Stimulated activated CD4-positive, alpha-beta T cell treated with anti-CD3 and anti-CD28 coated beads, Interleukin-2, amount 100 ng/mL, for 48 hours (primary cell): ENCODE measurements at regions not wholly inside any gene's neighbourhood (a gene's known extent, or its start where the extent isn't known, plus 50 kb on each side); places are given as distances from the start of the nearest gene placed in this dataset.

ENCODE experiments used
- DNase-seq, 2 donors: peaks; one replicate each; pipeline ENCODE4 v3.0.0-alpha.2; 2020

DNA sequence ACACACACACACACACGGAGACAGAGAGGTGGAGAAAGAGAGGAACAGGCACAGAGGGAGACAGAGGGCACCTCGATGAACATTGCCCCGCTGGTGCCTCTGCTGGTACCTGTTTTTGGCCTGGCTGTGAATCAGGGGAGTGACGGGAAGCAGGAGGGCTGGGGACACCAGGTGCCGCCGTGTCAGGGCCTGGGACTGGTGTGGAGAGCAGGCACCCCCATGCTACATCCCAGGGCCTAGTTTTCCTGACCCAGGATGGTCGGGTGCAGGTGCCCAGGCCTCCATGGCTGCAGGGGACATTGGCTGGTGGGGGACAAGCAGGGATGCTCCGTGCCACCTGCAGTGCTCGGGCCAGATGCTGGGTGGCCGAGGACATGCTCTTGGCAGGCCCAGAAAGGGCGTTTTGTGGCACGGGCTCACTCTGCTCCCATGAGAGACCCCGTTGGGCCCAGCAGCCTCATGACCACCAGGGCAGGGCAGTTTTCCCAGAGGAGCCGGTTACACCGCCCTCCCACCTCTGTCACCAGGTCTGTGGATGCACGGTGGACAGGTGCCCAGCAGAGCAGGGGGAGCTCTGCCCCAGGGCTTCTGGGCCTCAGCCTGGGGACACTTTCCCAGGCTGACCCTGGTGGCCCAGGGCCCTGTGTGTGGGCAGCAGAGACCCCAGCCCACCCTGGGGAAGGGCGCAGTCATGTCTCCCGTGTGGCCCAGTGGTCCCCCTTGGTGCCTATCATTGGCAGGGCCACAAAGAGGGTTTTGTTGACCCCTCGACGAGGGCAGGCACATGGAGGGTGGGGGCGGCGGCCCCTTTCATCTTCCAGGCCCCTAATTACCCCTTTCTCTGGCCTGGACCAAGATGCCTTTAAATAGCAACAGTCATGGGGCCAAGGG, 207.5 kb upstream of the RTL1 start:
- DNase-seq, result no peak

DNA sequence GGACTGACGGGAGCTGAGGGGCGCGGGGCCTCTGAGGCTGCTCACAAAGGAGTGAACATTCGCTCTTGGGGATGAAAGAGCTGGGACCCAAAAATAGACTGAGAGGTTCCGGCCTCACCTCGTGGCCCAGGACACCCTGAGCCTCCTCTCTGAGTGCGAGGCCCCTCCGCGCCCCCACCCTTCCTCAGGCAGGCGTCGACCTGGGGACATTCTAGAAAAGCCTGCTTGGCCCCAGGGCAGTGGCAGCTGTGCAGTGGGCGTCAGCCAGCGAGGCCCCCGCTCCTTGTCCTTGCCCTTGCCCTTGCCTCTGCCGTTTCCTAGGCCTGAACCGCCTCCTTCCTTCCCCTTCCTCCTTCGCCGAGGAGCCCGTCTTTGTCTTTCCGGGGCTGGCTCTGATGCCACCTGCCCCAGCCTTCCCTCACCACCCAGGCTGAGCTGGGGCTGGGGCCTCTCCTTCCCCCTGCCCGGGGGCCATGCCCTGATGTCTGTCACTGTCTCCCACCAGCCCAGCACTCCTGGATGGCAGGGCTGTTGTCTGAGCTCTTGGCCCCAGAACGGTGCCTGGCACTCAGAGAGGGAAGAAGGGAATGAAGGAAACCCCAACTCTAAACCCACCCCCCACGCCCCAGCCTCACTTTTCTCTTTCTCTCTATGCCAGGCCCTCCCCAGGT, 208.2 kb upstream of the RTL1 start:
- no peak for DNase-seq

DNA sequence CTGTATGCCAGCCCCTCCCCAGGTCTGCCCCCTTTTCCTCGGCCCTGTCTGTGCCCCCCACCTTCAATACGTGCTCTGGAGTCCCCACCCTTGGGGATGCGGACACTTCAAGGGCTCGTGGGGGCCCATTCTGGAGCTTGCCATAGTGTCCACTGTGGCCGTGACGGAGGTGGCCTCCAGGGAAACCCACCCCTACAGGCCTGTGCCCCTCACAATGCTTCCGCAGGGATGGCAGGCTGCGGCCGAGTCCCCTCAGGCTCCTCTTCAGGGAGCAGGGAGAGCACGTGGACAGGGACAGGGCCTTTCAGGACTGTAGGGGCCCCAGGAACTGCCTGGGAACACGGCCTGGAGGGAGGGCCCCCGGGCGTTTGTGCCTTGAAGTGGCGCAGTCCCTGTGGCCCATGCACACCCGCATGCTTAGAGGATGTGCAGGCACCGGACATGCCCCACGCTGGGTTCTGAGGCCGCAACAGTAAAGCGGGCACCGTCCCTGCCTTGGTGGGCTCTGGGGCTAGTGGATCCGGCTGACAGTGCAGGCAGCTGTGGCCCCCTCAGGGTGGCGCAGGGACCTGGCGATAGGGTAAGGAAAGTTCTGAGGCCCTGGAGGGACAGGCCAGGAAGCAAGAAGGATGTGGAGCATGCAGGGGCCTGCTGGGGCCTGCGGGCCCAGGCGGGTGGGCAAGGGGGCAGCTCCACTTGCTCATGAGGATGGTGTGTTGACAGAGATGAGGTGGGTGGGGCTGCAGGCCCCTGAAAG, 209.0 kb upstream of the RTL1 start:
- no peak for DNase-seq

DNA sequence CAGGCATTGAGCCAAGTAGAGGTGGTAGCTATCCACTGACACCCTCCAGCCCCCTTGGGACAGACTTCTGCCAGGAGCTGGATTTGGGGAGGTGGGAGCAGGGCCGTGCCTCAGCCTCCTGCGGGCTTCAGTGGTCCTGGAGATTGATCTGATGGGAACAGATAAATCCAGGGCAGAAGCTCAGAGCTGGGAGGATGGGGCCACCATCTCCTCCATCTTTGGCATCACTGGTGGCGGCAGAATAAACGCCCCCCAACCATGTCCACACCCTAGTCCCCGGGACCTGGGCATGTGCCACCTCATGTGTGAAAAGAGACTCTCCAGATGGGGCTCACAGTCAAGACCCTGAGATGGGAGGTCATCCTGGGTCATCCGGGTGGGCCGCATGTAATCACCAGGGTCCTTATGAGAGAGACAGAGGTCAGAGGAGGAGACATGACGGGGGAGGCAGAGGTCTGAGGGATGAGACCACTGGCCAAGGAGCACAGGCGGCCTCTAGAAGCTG, 209.6 kb upstream of the RTL1 start:
- no peak for DNase-seq

DNA sequence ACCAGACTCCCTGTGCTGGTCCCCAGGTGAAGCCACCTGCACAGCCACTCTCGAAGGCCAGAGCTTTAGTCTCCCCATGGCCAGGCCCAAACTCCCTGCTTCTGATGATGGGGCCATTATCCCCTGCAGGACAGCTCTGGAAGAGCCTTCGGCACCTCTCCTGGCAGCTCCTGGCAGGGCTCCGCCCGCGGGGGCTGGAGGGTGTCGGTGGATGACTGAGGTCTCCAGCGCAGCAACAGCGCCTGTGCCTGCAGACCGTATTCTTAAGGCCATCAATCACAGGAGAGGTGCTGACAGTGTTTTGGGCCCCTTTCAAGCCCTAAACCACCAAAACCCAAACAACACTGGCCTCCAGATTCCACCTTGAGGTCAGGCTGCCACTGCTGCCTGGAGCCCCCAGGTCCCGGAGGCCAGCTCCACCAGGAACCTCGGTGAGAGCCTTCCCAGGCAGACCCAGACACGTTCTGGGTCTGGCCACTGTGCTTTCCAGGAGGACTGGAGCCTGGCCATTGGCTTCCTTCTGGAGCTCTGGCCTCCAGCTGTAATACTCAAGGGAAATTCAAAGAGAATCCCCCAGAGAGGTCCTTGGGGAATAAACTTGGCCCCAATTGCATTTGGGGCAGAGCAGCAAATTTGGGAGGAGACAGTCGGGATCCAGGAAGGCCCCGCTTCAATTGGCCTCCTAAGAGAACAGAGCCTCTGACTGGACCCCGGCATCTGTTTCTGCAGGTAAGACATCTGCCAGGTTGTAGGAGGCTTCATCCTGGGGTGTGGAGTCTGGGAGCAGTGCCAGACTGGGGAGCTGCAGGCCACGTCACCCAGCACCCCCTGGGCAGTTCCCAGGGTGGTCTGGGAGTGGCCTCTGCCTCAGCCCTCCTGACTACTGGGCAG, 210.6 kb upstream of the RTL1 start:
- DNase-seq, result no peak

DNA sequence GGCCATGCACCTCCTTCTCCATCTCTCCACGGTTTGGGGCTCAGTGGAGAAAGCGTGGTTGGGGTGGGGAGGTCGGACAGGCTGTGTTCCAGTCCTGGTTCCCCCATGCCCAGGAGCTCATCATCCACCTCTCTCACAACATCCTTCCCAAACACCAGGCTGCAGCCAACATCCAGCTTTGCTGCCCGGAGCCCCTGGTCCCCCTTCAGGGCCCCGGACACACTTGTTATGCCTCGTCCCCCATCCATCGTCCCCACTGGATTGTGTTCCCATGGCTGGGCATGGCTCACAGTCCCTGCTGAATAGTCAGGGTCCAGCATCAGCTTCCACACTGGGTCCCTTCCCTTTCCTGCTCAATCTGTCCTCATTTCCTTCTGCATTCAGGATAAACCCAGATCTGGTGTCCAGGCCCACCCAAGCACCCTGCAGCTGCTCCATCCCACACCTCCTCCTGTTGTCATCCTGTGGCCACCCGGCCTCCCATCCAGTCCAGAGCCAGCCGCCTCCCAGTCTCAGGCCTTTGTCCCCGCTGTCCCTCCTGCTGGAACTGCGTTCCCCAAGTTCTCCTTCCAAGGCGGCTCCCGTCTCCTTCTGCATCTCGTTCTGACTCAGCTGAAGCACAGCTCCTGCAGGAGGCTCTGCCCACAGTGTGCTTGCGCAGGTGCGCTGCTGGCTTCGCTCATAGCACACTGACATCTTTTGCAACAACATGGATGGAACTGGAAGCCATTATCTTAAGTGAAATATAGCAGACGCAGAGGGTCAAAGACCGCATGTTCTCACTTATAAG, 211.4 kb upstream of the RTL1 start:
- no peak for DNase-seq

DNA sequence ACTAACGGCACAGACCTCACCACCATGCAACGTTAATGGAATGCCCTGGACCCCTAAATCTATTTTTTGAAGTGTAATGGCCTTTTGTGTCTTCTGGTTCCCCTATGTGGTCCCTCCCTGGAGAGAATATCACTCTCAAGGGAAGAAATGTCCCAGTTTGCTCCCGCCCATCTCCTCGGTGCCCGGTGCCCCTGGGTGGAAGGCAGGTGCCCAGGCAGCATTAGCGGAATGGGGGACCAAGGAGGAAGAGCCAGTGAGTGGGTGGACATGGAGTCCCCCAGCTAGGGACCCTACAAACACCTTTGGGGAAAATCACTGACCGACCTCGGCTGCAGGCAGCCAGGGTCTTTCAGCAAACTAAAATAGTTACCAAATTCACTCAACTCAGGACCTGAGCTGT, 212.1 kb upstream of the RTL1 start:
- no peak for DNase-seq

DNA sequence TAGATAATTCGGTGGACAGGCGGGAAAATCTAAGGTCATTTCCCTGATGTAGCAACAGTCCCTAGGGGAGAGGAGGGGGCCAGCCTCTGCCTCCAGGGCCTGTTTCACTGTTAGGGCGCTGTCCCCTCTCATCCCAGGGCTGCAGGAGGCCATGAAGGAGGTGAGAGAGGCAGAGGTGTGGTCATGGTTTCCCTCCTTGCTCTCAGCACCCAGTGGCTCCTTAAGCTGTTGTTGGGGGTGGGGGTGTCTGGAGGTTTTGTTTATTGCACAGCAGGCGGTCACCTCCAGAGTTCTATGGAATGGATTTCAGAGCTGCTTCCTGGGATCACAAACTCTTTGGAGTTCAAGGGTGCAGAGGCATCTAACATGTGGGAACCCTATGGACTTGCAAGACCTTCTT, 212.5 kb upstream of the RTL1 start:
- no peak for DNase-seq

DNA sequence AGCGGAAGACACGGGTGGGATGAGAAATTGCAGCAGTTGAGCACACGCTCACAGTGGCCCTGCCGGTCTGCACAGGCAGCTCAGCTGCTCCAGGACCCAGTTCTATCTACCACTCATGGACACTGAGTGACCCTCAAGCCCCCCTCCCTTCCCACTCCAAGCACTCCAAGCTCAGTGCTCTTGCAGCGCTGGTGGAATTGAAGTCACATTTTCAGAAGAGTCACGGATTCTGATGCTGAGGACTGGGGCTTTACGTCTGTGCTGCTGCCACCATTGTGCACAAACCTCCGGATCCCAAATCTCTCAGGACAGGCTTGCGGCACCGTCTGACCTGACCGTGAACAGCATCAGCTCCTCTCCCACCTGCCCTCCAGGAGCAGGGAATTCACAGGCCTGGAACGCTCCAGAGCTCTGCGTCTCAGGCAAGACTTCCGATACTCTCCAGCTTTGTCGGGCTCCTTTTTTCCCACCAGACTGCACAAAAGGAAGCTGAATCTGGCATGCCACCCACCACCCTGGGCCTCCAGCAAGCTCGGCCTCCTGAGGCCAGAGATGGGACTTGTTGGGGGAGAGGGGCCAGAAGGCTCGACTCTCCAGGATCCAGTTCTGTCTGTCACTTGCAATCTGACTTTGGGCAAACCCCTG, 213.1 kb upstream of the RTL1 start:
- no peak for DNase-seq

DNA sequence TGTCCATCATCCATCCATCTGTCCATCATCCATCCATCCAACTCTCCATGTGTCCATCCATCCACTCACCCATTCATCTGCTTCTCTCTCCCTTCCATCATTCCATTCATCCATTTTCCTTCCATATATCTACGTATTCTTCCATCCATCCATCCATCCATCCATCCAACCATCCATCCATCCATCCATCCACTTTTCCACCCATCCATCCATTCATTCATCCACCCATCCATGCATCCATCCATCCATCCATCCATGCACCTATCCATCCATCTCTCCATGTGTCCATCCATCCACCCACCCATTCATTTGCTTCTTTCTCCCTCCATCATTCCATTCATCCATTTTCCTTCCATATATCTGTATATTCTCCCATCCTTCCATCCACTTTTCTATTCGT, 214.0 kb upstream of the RTL1 start:
- no peak for DNase-seq

DNA sequence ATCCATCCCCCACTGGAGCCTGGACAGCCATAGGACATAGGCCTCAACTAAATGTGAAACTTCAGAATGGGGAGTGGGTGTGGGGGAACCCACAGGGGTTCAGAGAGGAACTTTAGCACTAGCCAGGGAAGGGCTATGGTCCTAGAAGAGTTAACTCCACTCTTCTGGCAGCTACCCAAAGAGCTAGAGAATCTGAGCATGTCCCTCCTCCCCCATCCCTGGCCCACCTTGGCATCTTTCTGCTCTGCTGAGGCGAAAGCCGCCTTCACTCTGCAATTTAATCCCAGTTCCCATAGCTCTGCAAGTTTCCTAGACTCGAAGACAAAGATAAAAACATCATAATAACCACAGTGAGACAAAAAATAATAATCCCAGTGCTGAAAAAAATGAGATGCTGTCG, 214.7 kb upstream of the RTL1 start:
- no peak for DNase-seq

DNA sequence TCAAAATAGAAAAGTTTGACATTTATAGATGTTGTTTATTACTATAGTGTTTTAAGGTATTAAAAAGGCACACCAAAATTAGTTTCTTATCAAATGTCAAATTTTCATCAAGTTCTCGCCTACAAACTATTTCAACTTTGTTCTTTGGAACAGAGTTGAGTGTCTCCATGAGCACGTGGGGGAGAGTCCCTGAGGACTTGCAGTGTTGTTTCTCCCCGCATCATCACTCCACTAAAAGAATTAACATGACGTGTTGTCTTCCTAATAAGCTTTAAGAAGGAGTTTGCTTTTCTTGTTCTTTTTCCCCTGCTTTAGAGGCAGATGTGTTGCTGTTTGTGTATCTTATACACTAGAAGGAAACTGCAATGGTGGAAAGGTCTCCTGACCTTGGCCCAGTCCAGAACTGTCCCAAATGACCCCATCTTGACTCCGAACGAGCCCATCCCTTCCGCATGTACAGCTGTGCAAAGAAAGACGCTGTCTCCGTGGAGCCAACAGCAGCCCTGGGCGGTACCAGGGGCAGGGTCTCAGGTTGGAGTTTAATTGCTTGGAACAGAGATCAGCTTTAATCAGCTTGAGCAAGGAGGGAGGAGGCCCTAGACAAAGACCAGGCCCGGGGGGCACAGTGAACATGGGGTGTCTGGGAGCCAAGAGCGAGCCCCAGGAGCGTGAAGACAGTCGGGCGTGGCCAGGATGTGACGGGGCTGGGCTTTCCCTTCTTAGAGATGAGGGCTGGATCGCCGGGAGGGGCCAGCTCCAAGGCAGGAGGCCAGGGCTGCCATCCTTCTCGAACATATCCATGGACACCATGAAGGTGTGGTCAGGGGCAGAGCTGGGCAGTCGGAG, 215.4 kb upstream of the RTL1 start:
- no peak for DNase-seq

DNA sequence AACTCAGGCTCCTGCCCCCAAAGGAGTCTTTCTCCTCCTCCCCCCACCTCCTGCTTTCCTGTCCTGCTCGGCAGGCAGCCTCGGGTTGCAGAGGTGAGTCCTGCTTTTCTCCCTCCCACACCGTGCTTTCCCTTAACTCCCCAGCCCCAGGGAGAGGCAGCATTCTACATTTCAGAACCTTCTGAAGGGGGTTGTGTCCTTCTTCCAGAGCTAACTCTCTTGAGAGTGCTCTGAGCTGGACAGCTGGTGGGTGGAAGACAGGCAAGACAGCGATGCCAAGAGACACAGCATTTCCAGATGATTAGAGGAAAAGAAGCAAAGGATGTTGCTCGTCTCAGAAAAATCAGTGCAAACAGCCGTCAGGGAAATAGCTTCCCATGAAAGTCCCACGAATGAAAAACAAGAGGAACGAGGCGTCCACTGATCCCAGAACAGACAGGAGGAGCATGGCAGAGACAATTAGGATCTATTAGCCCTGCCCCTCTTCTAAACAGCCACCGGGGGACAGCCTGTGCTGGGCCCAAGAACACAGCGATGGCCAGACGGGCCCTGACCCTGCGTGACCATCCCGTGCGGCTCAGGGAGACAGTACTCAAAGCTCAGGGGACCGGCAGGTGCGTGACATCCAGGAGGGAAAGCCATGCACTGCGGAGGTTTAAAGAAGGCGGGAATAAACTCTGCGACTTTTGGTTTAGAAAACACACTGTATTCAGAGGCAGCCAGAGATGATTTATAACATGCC, 216.5 kb upstream of the RTL1 start:
- DNase-seq, result no peak

DNA sequence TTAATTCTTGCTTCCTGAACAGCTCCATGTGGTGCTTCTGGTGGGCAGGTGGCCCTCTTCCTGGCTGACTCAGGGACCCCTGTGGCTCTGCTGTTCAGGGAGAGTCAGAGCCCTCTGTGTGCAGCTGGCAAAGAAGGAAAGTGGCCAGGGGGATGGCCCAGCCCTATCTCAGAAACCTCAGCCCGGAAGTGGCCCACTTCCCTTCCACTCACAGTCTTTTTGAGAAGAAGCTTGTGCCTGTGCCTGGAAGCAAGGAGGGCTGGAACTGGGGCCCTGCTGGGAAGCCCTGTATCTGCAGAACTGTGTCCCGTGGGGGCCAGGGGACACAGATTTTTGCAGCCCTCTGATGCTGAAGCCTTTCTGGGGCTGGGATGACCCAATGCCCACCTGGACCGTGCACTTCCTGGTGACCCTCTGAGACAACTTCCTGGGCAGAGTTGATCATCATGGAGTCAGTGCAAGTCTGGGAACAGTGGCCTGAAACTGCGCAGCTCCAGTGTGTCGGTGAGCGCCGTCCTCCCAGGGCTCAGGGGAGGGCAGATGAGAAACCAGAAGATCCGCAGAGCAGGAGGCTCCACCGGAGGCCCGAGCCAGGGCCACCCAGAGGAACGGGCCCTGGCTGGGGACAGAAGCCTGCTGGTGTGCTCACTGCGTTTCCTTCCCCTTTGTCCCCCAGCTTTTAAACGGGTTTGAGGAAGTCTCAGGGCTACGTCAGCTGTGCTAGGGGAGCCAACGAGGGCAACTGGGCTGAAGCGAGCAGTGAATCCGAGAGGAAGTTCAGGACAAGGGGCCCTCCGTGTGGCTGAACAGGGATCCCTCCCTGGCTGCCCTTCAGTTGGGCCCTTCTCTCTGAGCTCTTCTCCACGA, 217.4 kb upstream of the RTL1 start:
- no peak for DNase-seq

DNA sequence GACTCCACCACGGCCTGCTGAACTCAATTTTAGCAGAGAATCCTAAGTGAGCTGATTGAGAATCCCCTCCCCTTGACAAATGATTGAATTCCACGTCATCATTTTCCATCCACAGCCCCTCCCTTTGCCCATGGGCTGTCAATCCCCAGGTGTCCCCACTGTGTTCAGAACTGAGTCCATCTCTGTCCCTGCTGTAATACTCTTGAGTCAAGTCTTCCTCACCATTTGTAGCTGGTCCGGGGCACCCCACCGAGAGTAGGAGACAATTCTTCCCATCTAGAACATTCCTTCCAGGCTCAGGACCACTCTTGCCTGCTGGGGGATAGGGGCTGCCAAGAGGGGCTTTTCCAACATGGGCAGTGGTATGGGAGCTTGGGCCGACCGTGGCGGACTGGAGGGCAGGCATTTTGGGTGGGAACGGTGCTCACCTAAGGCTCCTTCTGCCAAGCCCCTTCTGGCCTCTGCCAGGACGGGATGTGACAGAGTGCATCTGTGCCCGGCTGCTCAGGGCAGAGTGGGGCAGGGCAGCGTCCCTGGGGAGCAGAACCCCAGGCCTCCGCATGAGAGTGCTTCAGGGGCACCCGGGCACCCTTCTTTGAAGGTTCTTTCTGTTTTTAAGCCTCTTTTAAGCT, 218.1 kb upstream of the RTL1 start:
- no peak for DNase-seq

DNA sequence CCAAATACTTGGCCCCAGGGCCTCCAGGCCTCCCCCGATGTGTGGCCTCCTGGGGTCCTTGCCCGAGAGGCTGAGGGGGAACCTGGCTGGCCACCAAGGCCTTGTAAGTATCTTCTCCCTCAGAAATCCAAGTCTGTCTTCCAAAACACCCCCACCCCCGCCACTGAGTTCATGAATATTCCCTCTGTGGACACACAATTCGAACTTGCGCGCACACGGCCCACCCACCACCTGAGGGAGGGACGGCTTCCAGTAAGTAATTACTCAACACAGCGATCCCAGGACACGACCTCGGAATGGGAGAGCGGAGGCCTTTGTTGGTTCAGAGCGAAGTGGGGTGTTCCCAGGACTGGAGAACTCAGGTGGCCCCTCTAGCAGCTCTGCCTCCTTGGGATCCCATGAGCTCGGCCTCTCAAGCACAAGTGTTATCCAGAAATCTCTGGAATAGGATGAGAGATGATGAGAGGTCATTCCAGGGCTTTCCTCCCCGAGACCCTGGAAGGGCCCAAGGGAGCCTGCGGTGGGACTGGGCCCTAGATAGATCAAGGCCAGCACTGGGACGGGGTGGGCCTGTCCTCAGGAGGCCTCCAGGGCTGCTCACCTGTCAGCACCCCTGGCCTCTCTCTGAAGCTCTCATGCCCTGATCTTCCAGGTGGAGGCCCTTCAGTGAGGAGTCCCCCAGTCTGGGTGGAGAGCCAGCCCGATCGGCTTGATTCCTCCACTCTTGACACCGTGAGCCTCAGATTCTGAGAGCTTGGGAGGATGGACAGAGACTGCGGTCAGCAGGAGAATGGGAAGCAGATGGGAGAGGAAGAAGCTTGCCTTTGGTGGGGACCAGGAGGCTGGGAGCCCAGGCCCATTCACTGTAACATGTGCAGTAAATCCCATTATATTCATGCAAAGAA, 219.0 kb upstream of the RTL1 start:
- DNase-seq, result no peak
